ENCODE measurements at regions not wholly inside any gene's neighbourhood (a gene's known extent, or its start where the extent isn't known, plus 50 kb on each side); places are given as distances from the start of the nearest gene placed in this dataset.

GRCh38 chr18:56109757-56110156 is 521.8 kb upstream of the TCF4 start:
- H3K4me1 Mint-ChIP-seq = no peaks in the 10 kb centered on the region
- H3K9me3 Mint-ChIP-seq = peaks cover 5 to 13% of the 10 kb centered on the region in 2 donors
- H3K4me3 Mint-ChIP-seq = no peak overlapping the region
- no peak overlapping the region for H3K4me3 ChIP-seq (ENCODE audit: low read length)
- no peaks in the 10 kb centered on the region for H3K27me3 ChIP-seq (ENCODE audit: control insufficient read depth, insufficient read depth, low read length)
- H3K4me1 ChIP-seq (ENCODE audit: control insufficient read depth, insufficient read depth, low read length) = no peaks in the 10 kb centered on the region
- H3K27me3 Mint-ChIP-seq (ENCODE audit: low read depth in 2 of 2) = no peaks in the 10 kb centered on the region
- ATAC-seq = no peak
- H3K27ac ChIP-seq (ENCODE audit: low read length) = no peak overlapping the region
- TF ChIP-seq CTCF (IDR thresholded peaks at IDR 0.05) = no peak
- H3K36me3 Mint-ChIP-seq = no peaks in the 10 kb centered on the region
- 93% methylated on average over 5 of the region's 5 CpGs for WGBS (ENCODE audit: insufficient coverage)
- DNase-seq = no peak
- H3K27ac Mint-ChIP-seq = no peak overlapping the region
- H3K9me3 ChIP-seq (ENCODE audit: control insufficient read depth, insufficient read depth, low read length) = no peaks in the 10 kb centered on the region
- no peaks in the 10 kb centered on the region for H3K36me3 ChIP-seq (ENCODE audit: control insufficient read depth, insufficient read depth, low read length)
- intact Hi-C loops (cut with micrococcal nuclease) = no loop called here

- Mint-ChIP-seq H3K27ac (no peak overlapping the region), H3K4me1 (no peaks in the 10 kb centered on the region), H3K9me3 (peaks cover 10 to 11% of the 10 kb centered on the region in 2 donors), H3K4me3 (no peak overlapping the region), H3K36me3 (no peaks in the 10 kb centered on the region), H3K27me3 (ENCODE audit: low read depth in 2 of 2) (no peaks in the 10 kb centered on the region)
- ATAC-seq = no peak
- H3K4me3 ChIP-seq (ENCODE audit: low read length) = no peak overlapping the region
- no peaks in the 10 kb centered on the region for H3K27me3 ChIP-seq (ENCODE audit: control insufficient read depth, insufficient read depth, low read length)
- H3K4me1 ChIP-seq (ENCODE audit: control insufficient read depth, insufficient read depth, low read length) = no peaks in the 10 kb centered on the region
- intact Hi-C loops (cut with micrococcal nuclease) = no loop called here
- no peaks in the 10 kb centered on the region for H3K9me3 ChIP-seq (ENCODE audit: control insufficient read depth, insufficient read depth, low read length)
- H3K36me3 ChIP-seq (ENCODE audit: control insufficient read depth, insufficient read depth, low read length) = no peaks in the 10 kb centered on the region
- DNase-seq = no peak
- WGBS (ENCODE audit: insufficient coverage) = 89% methylated on average over 4 of the region's 4 CpGs
- TF ChIP-seq CTCF (IDR thresholded peaks at IDR 0.05) = no peak
- H3K27ac ChIP-seq (ENCODE audit: low read length) = no peak overlapping the region
Measured at GRCh38 chr18:56108478-56109367, 520.7 kb upstream of the TCF4 start.

- Histone ChIP-seq H3K27ac (ENCODE audit: low read length) (no peak overlapping the region), H3K27me3 (ENCODE audit: control insufficient read depth, insufficient read depth, low read length) (no peaks in the 10 kb centered on the region), H3K4me3 (ENCODE audit: low read length) (no peak overlapping the region), H3K9me3 (ENCODE audit: control insufficient read depth, insufficient read depth, low read length) (no peaks in the 10 kb centered on the region), H3K4me1 (ENCODE audit: control insufficient read depth, insufficient read depth, low read length) (no peaks in the 10 kb centered on the region), H3K36me3 (ENCODE audit: control insufficient read depth, insufficient read depth, low read length) (no peaks in the 10 kb centered on the region)
- intact Hi-C loops (cut with micrococcal nuclease) = no loop called here
- no peak for ATAC-seq
- no peaks in the 10 kb centered on the region for H3K36me3 Mint-ChIP-seq
- no peaks in the 10 kb centered on the region for H3K4me1 Mint-ChIP-seq
- DNase-seq = no peak
- H3K27ac Mint-ChIP-seq = no peak overlapping the region
- WGBS (ENCODE audit: insufficient coverage) = 86% methylated on average over 4 of the region's 5 CpGs
- H3K4me3 Mint-ChIP-seq = no peak overlapping the region
- TF ChIP-seq CTCF (IDR thresholded peaks at IDR 0.05) = no peak
- H3K27me3 Mint-ChIP-seq (ENCODE audit: low read depth in 2 of 2) = peaks cover 0 to 5% of the 10 kb centered on the region in 2 donors
- H3K9me3 Mint-ChIP-seq = peaks cover 16 to 17% of the 10 kb centered on the region in 2 donors
Measured at GRCh38 chr18:56107821-56108477, 520.0 kb upstream of the TCF4 start.
